GM18499 (cell line): ENCODE measurements at regions not wholly inside any gene's neighbourhood (a gene's known extent, or its start where the extent isn't known, plus 50 kb on each side); places are given as distances from the start of the nearest gene placed in this dataset.

Experiments
- ATAC-seq: cut with Tn5 transposase; IDR thresholded peaks from one replicate; pipeline ENCODE4 v1.9.1; 2021; ENCODE audit warnings: moderate number of reproducible peaks; ENCODE audit not compliant: insufficient read depth, unreplicated experiment

- ATAC-seq = no peak
These were observed 1953.0 kb upstream of the IGFBP7 start for GRCh38 chr4:59063015-59063720.

GRCh38 chr4:59068722-59069418 is 1958.7 kb upstream of the IGFBP7 start:
- ATAC-seq = no peak

DNA sequence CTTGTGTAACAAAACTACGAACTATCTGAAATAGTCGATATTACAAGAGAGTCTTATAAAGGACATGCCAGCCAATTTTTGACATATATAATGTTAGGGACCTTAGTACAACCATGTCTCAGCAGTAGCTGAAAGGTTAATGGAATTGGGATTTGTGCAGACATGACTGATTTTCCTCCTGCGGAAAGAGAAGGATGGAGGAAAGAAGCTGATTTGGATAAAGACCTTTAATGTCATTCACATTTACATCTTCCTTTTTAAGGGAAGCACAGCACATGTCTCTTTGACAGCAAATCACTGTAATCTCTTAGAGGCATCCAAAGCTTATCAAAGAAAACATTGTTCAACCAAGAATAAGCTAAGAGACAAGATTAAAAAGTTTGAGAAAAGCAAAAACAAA is 1976.2 kb upstream of the IGFBP7 start:
- no peak for ATAC-seq

DNA sequence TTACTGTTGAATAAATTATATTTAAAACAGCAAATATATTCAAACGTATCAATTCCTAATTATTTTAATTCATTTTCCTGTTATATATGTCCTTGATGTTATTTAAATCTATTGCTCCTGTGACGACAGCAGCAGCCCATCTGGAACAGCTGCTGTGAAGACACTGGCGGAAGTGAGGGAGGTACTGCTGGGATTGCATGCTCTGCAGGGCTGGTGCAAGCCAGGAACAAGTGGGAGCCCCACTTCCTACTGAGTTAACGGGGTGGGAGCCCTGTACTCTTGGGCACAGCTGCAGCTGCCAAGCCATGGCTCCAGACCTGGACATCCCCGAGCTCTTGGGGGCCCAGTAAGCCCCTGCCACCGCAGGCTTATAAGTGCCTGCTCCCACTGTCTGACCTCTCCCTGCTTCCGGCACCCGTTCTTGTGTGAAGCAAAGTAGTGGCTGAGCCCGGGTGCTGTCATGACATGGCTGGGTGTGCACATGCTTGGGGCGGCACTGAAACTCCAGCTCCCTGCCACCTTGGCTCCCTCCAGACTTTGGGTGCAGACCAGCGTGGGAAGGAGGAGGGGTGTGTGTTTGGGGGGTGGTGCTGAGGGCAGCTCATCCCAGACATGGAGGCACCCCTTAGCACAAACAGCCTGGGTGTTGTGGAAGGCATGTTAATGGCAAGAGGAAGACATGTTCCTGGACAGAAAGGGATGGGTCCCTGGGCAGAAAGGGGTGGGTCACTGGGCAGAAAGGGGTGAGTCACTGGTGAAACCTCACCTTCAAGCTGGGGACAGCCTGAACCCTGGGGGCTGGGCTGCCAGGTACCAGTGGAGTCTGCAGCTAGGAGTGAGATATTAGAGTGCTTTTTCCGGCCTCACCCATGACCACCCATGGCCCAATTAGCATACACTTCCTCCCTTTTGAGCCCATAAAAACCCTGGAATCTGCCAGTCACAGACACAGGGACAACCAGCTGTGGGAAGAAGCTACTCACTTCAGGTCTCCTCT is 1981.3 kb upstream of the IGFBP7 start:
- ATAC-seq = no peak

- ATAC-seq = no peak
These were observed 1984.3 kb upstream of the IGFBP7 start for GRCh38 chr4:59094505-59094904.

- ATAC-seq = no peak
These were observed 1992.1 kb upstream of the IGFBP7 start for GRCh38 chr4:59102311-59102710.

- ATAC-seq = no peak
These were observed 2010.2 kb upstream of the IGFBP7 start for GRCh38 chr4:59120287-59120814.

DNA sequence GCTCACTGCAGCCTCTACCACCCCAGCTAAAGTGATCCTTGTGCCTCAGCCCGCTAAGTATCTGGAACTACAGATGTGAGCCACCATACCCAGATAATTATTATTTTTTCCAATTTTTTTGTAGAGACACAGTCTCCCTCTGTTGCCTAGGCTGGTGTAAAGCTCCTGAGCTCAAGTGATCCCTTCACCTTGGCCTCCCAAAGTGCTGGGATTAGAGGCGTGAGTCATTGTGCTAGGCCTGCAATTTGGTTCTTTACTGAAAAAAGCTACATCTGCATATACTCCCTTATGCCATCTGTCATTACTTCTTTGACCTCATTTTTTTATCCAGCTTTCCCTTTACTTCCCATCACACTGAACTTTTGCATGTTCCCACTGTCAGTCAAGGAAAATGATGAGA is 2012.4 kb upstream of the IGFBP7 start:
- no peak for ATAC-seq

DNA sequence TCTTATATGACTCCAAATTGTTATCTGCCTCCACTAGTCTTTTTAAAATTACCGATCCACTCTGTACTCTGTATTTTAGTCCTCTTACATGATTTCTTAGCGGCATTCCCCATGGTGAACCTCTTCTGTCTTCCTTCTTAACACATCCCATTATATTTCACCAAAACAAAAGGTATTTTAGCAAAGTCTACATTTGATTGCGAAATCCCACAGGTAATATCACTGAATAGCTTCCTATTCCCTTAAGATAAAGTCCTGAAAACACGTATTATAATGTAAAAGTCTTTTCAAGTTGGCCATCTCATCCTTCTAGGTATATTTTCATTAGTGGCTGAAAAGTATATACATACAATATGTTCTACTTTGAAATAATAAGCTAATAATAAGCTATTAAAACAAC is 2016.0 kb upstream of the IGFBP7 start:
- no peak for ATAC-seq

DNA sequence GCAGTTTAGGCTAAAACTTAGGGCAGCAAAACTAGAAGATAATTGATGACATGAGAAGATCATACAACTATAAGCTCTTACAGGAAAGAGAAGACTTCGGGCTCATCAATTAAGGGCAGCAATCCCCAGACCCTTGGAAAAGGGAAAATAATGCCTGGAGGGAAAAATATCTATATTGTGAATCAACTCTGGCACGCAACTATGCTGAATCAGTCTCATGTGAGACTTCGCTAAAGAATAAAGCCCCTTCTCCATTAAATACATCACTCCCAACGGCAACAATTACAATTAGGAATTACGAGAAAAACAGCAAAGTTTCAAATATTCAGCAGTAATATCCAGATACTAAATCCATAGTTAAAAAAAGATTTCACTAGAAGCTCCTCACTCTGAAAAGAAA is 2016.8 kb upstream of the IGFBP7 start:
- ATAC-seq = no peak

DNA sequence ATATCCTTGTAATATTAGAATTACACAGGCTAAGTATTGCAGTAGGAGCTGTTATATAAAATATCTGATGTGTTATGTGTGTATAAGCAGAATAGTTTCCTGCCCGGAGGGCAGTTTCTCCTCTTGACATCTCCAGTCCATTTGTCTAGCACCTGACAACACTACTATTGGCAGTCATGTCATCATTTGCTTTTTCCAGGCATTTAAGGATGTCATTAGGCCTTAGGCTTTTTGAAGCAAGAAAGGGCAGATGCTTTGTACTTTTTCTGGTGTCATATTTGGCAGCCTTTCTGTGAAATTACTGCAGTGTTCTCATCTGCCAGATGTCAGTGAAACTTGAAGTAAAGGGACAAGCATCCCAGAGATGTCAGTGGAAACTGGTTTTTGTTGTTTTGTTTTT is 2017.6 kb upstream of the IGFBP7 start:
- ATAC-seq = no peak

DNA sequence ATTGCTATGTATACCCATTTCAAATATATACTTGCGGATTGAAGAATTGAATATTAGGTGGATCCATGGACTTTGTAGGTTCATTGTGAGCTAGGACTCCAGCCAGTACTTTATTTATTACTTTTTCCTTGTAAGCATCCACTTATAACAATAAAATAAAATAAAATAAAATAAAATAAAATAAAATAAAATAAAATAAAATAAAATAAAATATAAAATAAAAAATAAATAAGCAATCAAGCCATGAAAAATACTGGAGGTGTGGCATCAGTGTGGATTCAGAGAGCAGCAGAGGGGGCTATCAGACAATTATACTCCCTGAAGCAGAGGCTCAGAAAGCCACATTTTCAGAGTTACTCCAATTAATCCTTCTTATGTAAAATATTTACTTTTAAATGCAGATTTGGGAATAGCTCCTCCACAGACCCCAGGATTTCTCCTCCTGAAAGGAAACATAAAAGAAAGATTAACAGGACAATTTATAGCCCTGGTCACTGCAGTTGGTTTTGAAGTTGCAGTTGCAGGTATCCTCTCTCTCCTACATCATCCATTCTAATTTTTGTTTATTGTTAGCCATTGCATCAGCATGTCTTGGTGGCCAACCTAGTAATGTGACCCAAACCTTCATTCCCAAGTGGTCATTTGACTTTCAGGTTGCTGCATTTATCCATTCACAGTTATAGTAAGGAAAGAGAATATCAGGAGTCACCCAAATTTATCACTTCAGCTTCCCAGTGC is 2025.2 kb upstream of the IGFBP7 start:
- ATAC-seq = no peak

DNA sequence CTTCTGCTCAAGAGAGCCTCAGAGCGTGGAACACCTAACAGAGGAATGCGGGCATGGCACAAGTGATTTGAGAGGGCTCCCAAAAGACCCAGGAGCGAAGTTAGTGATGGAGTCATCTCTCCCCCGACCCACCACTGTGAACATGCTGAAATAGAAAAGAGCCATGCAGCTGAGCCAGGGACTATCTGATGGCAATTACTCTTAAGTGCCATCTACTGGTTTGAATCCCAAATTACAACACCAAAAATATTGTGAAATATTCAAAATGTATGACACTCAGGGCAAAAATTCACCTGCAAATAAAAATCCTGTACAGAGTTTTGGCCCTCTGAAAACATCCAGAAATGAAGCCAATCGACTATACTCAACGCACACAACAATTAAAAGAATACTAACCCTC is 2038.9 kb upstream of the ADGRL3 start:
- ATAC-seq = no peak

- no peak for ATAC-seq
These were observed 2024.5 kb upstream of the ADGRL3 start for GRCh38 chr4:59175617-59176016.

DNA sequence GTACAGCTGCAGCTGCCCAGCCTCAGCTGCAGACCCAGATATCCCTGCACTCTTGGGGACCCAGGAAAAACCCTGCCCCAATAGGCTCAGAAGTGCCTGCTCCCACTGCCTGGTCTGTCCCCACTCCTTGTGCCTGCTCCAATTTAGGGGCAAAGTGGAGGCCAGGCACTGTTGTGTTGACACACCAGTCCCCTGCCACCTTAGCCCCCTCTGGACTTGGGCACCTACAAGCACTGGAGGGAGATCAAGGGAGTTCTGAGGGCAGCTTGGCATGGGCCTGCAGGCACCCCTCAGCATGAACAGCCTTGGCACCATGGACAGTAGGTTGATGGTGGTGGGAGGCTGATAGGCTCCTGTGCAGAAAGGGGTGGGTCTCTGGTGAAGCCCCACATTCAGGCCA is 2020.8 kb upstream of the ADGRL3 start:
- ATAC-seq = no peak

- ATAC-seq = no peak
These were observed 2020.0 kb upstream of the ADGRL3 start for GRCh38 chr4:59180161-59180560.

DNA sequence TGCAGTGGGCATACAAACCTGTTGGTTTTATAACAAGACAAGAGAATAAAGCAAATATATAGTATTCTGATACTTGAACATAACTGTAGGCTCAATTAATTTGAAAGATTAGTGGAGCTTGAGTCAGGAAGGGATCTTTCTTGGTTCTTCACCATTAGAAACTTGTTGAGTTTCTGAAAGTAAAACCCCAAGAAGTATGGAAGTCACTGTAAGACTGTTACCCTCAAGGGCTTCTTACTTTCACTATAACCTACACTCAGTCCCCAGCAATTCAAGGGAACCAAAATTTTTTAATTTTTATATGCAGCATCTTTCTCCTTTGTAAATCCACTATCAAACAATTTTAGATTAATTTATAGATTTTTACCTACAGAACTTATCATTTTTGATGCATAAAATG is 2019.2 kb upstream of the ADGRL3 start:
- no peak for ATAC-seq

- no peak for ATAC-seq
These were observed 2004.3 kb upstream of the ADGRL3 start for GRCh38 chr4:59195839-59196238.

DNA sequence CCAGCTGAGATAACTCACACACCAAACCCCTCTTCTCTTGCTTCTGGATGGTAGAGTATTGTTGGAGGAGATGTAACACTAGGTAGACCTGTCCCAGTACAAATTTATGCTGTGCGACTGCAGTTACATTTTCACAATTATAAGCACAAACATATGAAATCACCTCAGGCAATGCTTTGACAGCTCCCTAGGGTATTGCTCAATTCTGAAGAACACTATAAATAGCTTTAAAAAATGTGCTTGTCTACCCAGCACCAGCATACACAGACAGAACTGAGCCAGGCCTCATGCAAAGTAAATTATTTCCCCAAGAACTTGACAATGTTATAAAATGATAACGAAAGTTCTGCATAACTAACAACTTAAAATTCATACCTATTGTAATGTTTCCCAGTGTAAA is 1999.1 kb upstream of the ADGRL3 start:
- ATAC-seq = no peak
